Stimulated activated CD4-positive, alpha-beta T cell treated with anti-CD3 and anti-CD28 coated beads, TNF-alpha, amount 100 ng/mL, for 24 hours (primary cell): ENCODE measurements at regions not wholly inside any gene's neighbourhood (a gene's known extent, or its start where the extent isn't known, plus 50 kb on each side); places are given as distances from the start of the nearest gene placed in this dataset.
"Not testable (repeated sequence)": the region's sequence is repeated elsewhere in the genome, so short reads cannot be mapped to it uniquely, and the experiment has no call there.

Experiments
- DNase-seq, 3 experiments: peaks; one replicate each; pipeline ENCODE4 v3.0.0-alpha.2; 2020; ENCODE audit warnings: low read depth in 3 of 3

DNA sequence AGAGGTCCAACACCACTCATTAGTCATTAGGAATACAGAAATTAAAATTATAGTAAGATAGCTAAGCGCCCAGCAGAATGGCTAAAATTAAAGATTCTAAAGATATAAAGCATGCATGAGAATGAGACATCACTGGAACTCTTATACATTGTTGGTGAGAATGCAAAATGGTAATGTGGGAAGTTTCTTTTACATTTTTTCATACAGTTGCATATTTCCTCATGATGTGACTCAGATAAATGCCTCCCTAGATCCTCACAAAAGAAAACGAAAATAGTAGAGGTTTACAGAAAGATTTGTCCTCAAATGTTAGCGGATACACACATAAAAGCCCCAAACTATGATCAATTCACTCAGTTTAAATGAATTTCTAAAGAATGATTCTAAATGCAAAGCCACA, 633.7 kb upstream of the GJE1 start:
- DNase-seq = no peak

DNA sequence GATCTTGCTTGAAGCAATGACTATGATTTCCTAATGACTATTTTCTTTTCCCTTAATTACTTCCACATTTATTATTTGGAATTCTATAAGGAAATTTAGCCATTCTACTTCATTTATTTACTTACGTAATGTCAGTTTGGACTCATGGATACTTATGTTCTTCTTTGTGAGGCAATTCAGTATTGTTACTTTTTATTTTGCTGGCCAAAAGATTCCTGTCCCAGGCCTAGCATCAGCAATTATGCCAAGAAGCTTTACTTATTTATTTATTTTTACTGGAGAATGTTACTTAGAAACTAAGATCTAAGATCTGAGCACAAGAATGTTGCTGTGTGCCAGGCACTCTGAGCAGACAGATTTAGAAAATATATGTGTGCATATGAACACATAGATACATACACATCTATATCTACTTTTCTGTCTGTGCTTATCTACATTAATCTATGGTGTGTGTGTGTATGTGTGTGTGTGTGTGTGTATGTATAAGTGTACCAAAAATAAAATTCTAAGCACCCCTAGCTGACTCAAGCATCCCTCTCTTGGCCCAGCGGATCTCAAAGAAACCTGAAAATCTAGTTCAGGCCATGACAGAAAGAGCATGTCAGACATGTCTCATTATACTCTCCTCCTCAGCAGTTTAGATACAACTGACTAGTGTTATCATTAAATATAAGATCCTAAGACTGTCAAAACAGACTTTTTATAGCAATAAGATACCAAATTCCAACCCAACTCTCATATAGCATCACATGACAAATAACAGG, 640.0 kb upstream of the GJE1 start:
- no peak for DNase-seq

GRCh38 chr6:141491684-141492083, 641.0 kb upstream of the GJE1 start:
- no peak for DNase-seq

GRCh38 chr6:141490982-141491381, 641.7 kb upstream of the GJE1 start:
- no peak for DNase-seq

- DNase-seq = no peak
These were observed 644.2 kb upstream of the GJE1 start for GRCh38 chr6:141488488-141488887.

- DNase-seq = no peak
These were observed 645.8 kb upstream of the GJE1 start for GRCh38 chr6:141486942-141487341.

DNA sequence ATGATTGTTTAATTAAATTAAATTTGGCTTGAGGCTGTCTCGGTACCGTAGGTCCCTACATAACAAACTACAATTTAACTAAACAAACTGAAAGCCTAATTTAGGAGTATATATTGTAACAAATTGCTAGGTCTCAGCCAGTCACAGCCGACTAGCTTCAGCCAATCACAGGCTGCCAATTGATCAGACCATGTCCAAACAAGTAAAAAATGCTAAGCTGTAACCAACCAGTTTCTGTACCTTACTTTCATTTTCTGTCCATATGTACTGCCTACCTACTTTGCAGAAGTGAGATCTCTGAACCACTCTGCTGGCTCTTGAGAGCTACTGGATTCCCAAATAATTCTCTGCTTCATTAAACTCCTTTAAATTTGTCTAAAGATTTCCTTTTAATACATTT, 648.0 kb upstream of the GJE1 start:
- no peak for DNase-seq

- peak; percentile 11 to 29 (median 27) for DNase-seq
These were observed 649.1 kb upstream of the GJE1 start for GRCh38 chr6:141483598-141484061.

GRCh38 chr6:141482796-141483597, 649.7 kb upstream of the GJE1 start:
- DNase-seq = no peak

GRCh38 chr6:141475259-141475658, 657.5 kb upstream of the GJE1 start:
- no peak for DNase-seq

DNA sequence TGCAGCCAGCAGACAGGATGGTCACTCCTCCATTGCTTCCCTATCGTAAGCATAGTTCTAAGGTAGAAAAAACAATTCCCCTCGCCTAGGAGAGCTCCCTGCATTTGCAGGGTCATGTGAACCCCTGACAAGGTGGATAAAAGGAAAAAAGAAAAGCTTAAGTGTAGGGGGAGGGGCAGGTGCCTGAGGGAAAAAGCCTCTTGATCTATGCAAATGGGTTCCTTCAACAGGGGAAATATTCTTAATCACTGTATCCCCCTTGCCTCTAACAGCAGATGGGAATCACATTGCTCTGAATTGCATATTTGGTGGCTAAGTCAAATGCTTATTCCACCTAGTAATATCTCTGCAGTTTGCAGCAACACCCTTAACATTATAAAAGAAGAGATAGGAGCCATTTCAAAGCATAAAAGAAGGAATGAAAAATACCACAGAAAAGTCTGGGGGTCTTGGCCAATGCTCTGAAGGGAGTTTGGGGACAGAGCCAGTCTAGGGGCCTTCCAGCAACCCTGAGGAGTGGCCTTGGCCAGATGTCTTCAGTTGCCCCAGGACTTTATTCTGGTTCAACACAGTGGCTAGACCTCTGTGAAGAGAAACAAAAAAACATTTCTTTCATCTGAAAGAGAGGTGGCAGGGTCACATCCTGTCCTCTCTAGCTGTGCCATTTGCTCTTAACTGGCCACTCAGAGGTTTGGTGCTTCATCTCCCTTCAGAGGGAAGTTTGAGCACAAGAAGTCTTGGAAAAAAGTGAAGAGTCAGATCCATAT, 660.4 kb upstream of the GJE1 start:
- DNase-seq = no peak

DNA sequence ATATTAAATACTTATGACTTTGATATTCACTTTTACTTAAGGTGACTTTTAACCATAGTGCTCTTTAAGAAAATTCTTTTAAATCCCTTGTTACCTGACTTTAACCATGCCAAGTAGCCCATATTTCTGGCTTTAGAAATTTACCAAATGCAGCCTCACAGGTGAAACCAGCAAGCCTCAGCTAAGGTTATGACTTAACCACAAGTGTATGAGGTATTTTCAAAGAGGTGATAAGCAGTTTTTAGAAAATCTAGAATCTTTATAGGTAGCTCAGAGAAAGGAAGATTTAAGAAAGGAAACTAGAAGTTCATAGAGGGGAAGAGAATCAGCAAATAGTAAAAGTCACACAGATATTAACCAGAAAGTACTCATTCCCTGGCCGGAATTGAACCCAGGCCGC, 661.9 kb upstream of the GJE1 start:
- no peak for DNase-seq

DNA sequence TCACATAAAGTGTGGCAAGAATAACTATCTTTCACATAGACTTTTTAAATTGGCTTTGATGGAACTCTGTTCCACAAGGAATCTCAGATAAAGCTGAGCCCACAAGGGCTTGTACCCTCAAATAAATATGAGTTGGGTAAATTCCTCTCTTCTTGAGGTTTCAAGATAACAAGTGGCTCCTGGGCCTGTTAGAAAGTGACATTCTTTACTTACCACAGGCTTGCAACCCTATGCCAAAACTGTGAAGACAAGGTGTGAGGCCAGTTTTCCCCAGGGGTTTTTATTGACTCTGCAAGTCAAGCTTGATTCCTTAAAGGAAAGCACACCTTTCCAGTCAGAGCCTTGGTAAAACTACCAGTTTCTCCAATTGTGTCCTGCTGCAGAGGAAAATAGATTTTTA, 664.8 kb upstream of the GJE1 start:
- no peak for DNase-seq

GRCh38 chr6:141467041-141467440, 665.7 kb upstream of the GJE1 start:
- no peak for DNase-seq

- DNase-seq = no peak
These were observed 667.8 kb upstream of the GJE1 start for GRCh38 chr6:141464896-141465295.

DNA sequence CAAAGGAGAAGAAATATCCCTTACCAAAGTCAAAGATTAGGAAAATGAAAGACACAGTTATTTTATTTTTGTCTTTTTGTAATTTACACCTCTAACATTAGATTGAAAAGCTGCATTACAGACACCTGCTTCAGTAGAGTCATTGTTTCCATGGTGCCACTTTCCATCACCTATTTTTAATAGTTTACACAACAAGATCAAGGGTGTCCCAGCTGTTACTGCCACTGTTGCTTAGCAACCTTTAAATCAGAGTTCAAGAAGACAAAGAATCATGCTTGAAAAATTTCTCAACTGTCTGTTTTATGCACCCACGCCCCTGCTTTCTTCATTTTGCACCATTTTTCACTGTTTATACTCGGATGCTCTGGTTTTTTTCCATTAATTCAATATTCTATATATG, 668.2 kb upstream of the GJE1 start:
- no peak for DNase-seq

DNA sequence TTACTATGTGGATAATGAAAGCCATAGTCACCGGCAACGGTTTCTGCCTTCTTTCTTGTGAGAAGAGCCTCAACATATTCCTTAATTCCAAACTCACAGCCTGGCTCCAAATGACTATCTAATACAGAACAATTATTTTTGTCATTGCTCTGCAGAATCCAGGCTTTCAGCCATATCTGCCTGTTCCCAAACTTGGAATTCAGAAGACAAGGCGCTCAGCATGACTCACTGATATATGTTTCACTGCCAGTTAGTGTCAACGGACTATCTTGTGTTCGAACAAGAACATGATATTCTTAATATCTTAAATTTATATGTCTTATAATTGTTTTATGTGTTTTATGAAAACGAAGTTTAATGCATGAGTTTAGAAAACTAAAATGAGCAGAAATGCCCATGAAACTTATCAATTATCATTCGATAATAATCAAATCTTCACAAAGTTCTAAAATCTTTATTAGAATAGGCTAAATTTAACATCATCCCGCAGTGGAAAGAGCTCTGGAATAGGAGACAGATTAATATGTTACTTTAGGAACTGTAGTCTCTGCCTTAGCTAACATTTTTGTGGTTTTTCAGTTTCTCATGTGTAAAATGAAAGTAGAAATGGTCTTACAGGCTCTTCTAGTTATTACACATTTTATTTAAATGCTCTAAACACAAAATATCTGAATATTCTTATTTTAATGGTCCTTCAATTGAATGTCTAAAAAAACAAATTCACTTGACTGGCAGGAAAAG, 669.3 kb upstream of the GJE1 start:
- DNase-seq = no peak

GRCh38 chr6:141460743-141461484, 671.8 kb upstream of the GJE1 start:
- DNase-seq = no peak

DNA sequence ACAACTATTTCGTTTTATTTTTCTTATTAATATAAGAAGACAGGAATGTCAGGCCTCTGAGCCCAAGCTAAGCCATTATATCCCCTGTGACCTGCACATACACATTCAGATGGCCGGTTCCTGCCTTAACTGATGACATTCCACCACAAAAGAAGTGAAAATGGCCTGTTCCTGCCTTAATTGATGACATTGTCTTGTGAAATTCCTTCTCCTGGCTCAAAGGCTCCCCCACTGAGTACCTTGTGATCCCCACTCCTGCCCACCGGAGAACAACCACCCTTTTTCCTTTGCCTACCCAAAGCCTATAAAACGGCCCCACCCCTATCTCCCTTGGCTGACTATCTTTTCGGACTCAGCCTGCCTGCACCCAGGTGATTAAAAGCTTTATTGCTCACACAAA, 672.5 kb upstream of the GJE1 start:
- DNase-seq = not testable (repeated sequence)

DNA sequence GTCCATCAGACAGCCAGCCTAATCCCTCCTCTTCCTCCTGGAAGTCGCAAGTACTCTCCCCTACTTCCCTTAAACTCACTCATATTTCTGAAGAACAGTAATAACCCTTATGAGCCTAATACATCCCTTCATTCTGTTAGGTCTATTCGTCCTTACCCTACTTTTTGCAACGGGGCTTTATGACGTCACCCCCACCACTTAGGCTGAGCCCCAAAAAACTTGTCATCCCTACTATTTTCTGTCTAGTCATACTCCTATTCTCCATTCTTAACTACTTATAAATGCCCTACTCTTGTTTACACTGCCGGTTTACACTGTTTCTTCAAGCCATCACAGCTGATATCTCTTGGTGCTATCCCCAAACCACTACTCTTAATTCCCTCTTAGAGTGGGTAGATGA, 674.7 kb upstream of the GJE1 start:
- not testable (repeated sequence) for DNase-seq

GRCh38 chr6:141452354-141452686, 680.4 kb upstream of the GJE1 start:
- DNase-seq = no peak
